ENCODE measurements at regions not wholly inside any gene's neighbourhood (a gene's known extent, or its start where the extent isn't known, plus 50 kb on each side); places are given as distances from the start of the nearest gene placed in this dataset.

- H3K4me1 ChIP-seq (replicated peaks in 1 of 2) = peaks cover 0 to 2% of the 10 kb centered on the region in 2 donors
- 35 to 96% (median 67%) methylated on average over 2 to 6 of the region's 6 CpGs; no CpG with 5 or more reads in 3 of the 10 experiments for WGBS, 10 experiments
- no peak overlapping the region for H3K4me3 ChIP-seq
- no peak overlapping the region for H3K27ac ChIP-seq
- ATAC-seq (replicated peaks in 6 of 8) = no peak
- in situ Hi-C loops (cut with MboI; ENCODE audit: low pct_unique_long_range_greater_than_20kb in 2 of 9, low sequenced_read_pairs in 9 of 9, unreplicated experiment in 9 of 9) = no loop called here
These were observed 567.0 kb downstream of the BNC2 start for GRCh38 chr9:16303506-16303905.

DNA sequence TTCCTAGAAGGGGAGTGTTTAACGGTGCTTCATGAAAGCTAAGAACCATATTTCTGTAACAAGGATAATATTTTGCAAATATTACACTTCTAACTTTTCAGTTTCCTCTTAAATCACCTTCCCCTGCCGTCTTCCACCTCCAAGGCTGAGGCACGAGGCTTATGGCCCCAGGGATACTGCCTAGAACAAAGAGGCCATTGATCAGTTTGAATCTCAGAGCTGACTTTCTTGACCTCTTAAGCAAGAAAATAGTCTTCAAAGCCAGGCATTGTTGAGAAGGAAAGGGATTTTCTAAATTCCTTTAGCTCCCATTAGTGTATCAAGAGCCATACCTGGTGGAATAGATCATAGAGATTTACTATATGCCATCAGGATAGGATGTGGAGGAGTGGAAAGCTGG is 566.2 kb downstream of the BNC2 start:
- H3K4me1 ChIP-seq (replicated peaks in 1 of 2) = peaks cover 0 to 10% of the 10 kb centered on the region in 2 donors
- ATAC-seq (replicated peaks in 6 of 8) = no peak
- WGBS, 10 experiments = 71 to 90% (median 81%) methylated on average over 1 to 3 of the region's 3 CpGs; no CpG with 5 or more reads in 3 of the 10 experiments
- in situ Hi-C loops (cut with MboI; ENCODE audit: low pct_unique_long_range_greater_than_20kb in 2 of 9, low sequenced_read_pairs in 9 of 9, unreplicated experiment in 9 of 9) = no loop called here
- no peak overlapping the region for H3K4me3 ChIP-seq
- no peak overlapping the region for H3K27ac ChIP-seq

DNA sequence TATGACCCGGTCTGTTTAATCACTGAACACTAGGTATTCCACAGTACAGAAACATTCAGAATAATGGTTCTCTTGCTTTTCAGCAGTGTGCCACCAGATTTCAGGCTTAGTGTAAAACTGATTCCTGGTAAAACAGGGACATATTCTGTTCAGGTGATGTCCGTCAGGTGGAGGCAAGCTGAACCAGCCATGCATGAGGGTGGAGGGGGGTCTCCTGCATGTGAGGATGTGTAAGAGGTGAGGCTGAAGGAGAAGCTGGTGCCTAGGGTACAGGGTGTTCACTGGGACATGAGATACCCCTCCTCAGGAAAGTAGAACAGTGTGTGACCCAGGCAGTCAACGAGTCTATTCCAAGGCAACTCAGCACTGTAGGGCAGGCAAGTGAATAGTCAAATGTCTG is 563.9 kb downstream of the BNC2 start:
- 75 to 100% (median 100%) methylated on average over 1 to 2 of the region's 3 CpGs; no CpG with 5 or more reads in 3 of the 10 experiments for WGBS, 10 experiments

GRCh38 chr9:16307626-16308195 is 562.8 kb downstream of the BNC2 start:
- Histone ChIP-seq H3K4me3 (no peak overlapping the region), H3K27ac (no peak overlapping the region), H3K4me1 (replicated peaks in 1 of 2) (peaks cover 6 to 26% of the 10 kb centered on the region in 2 donors)
- no peak for ATAC-seq (replicated peaks in 6 of 8)
- 93 to 100% (median 100%) methylated on average over 1 to 2 of the region's 2 CpGs; no CpG with 5 or more reads in 3 of the 10 experiments for WGBS, 10 experiments
- in situ Hi-C loops (cut with MboI; ENCODE audit: low pct_unique_long_range_greater_than_20kb in 2 of 9, low sequenced_read_pairs in 9 of 9, unreplicated experiment in 9 of 9) = no loop called here

More for the DNA sequence above, 563.9 kb downstream of the BNC2 start:
- H3K27ac ChIP-seq = no peak overlapping the region
- in situ Hi-C loops (cut with MboI; ENCODE audit: low pct_unique_long_range_greater_than_20kb in 2 of 9, low sequenced_read_pairs in 9 of 9, unreplicated experiment in 9 of 9) = no loop called here
- no peak for ATAC-seq (replicated peaks in 6 of 8)
- no peak overlapping the region for H3K4me3 ChIP-seq
- H3K4me1 ChIP-seq (replicated peaks in 1 of 2) = peaks cover 6 to 26% of the 10 kb centered on the region in 2 donors

GRCh38 chr9:16308645-16309044 is 561.8 kb downstream of the BNC2 start:
- H3K4me1 ChIP-seq (replicated peaks in 1 of 2) = peaks cover 6 to 23% of the 10 kb centered on the region in 2 donors
- WGBS, 10 experiments = 17 to 100% (median 84%) methylated on average over 1 to 5 of the region's 5 CpGs; no CpG with 5 or more reads in 2 of the 10 experiments
- no peak overlapping the region for H3K4me3 ChIP-seq
- no peak overlapping the region for H3K27ac ChIP-seq
- in situ Hi-C loops (cut with MboI; ENCODE audit: low pct_unique_long_range_greater_than_20kb in 2 of 9, low sequenced_read_pairs in 9 of 9, unreplicated experiment in 9 of 9) = no loop called here
- no peak for ATAC-seq (replicated peaks in 6 of 8)

- Histone ChIP-seq H3K27ac (no peak overlapping the region), H3K4me1 (replicated peaks in 1 of 2) (peaks cover 6 to 23% of the 10 kb centered on the region in 2 donors), H3K4me3 (no peak overlapping the region)
- no peak for ATAC-seq (replicated peaks in 6 of 8)
- in situ Hi-C loops (cut with MboI; ENCODE audit: low pct_unique_long_range_greater_than_20kb in 2 of 9, low sequenced_read_pairs in 9 of 9, unreplicated experiment in 9 of 9) = no loop called here
- 29 to 70% (median 57%) methylated on average over 2 to 5 of the region's 5 CpGs; no CpG with 5 or more reads in 3 of the 10 experiments for WGBS, 10 experiments
These were observed 561.4 kb downstream of the BNC2 start for GRCh38 chr9:16309082-16309468.

- Histone ChIP-seq H3K27ac (no peak overlapping the region), H3K4me3 (no peak overlapping the region), H3K4me1 (replicated peaks in 1 of 2) (peaks cover 6 to 23% of the 10 kb centered on the region in 2 donors)
- peak in 5 of 8 experiments; percentile 45 to 94 (median 73) for ATAC-seq (replicated peaks in 6 of 8)
- in situ Hi-C loops (cut with MboI; ENCODE audit: low pct_unique_long_range_greater_than_20kb in 2 of 9, low sequenced_read_pairs in 9 of 9, unreplicated experiment in 9 of 9) = no loop called here
- WGBS, 10 experiments = 12 to 91% (median 34%) methylated on average over 2 to 18 of the region's 24 CpGs; no CpG with 5 or more reads in 1 of the 10 experiments
These were observed 560.8 kb downstream of the BNC2 start for GRCh38 chr9:16309469-16310271.

DNA sequence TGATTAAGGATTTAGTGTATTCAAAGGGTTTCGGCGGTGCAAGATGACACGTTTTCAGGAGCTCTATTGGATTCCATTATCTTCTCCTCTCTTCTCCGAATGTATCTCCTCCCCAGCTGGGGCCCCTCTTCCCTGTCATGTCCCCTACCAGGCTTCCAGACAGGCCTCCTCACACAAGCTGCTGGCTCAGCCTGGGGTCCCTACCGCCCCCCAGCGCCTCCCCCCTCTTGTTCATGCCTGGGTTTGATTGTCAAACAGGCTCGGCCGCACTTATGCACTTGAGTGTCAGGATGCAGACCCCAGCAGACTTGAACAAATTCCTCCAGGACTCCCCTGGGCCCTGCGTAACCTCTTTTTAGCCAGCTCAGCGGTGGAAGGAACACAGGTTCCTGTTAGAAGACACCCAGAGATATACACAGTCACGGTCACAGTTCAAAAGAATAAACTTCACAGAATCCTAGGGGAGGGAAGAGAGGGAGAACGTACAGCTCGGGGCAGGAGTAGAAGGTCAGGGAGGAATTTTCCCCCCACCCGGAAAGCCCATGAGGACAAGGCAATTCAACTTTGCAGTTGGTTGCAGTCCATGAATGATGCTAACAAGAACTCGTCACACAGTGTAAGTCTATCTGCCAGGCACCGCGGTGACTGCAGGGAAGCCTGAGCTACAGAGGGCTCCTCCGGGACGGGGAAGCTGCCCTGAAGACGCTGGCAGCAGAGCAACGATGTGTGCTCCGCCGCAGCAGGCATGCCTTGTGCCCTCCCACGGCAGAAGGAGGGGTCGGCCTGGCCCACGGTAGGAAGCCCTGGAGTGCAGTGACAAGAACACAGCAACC is 560.0 kb downstream of the BNC2 start:
- Histone ChIP-seq H3K4me3 (no peak overlapping the region), H3K27ac (no peak overlapping the region), H3K4me1 (replicated peaks in 1 of 2) (peaks cover 6 to 23% of the 10 kb centered on the region in 2 donors)
- in situ Hi-C loops (cut with MboI; ENCODE audit: low pct_unique_long_range_greater_than_20kb in 2 of 9, low sequenced_read_pairs in 9 of 9, unreplicated experiment in 9 of 9) = no loop called here
- ATAC-seq (replicated peaks in 6 of 8) = peak in 3 of 8 experiments; percentile 5 to 40 (median 37)
- 25 to 100% (median 78%) methylated on average over 1 to 11 of the region's 26 CpGs; no CpG with 5 or more reads in 2 of the 10 experiments for WGBS, 10 experiments

DNA sequence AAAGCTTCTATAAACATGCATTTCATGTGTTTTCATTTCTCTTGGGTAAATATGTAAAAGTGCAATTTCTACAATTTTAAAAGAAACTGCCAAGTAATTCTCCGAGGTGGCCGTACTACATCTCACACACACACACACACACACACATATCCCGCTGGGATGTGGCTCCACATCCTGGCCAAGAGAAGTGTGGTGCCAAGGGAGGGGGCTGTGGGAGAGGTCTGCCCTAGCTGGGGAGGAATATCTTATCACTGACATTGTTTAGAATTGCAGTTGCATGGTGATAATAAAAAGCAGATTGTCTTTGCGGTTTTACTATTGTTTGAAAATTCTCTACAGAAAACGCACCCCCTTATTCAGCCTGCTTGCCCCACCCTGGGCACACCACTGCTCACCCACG is 558.4 kb downstream of the BNC2 start:
- H3K27ac ChIP-seq = no peak overlapping the region
- H3K4me1 ChIP-seq (replicated peaks in 1 of 2) = peaks cover 6 to 23% of the 10 kb centered on the region in 2 donors
- peak in 1 of 8 experiments; percentile 25 for ATAC-seq (replicated peaks in 6 of 8)
- no peak overlapping the region for H3K4me3 ChIP-seq
- in situ Hi-C loops (cut with MboI; ENCODE audit: low pct_unique_long_range_greater_than_20kb in 2 of 9, low sequenced_read_pairs in 9 of 9, unreplicated experiment in 9 of 9) = no loop called here
- WGBS, 10 experiments = 4 to 100% (median 80%) methylated on average over 1 to 5 of the region's 6 CpGs; no CpG with 5 or more reads in 1 of the 10 experiments

- Histone ChIP-seq H3K4me1 (replicated peaks in 1 of 2) (peaks cover 6 to 23% of the 10 kb centered on the region in 2 donors), H3K27ac (no peak overlapping the region), H3K4me3 (no peak overlapping the region)
- ATAC-seq (replicated peaks in 6 of 8) = no peak
- WGBS, 10 experiments = 70 to 100% (median 90%) methylated on average over 2 to 10 of the region's 10 CpGs; no CpG with 5 or more reads in 1 of the 10 experiments
- in situ Hi-C loops (cut with MboI; ENCODE audit: low pct_unique_long_range_greater_than_20kb in 2 of 9, low sequenced_read_pairs in 9 of 9, unreplicated experiment in 9 of 9) = no loop called here
These were observed 557.4 kb downstream of the BNC2 start for GRCh38 chr9:16312962-16313546.

DNA sequence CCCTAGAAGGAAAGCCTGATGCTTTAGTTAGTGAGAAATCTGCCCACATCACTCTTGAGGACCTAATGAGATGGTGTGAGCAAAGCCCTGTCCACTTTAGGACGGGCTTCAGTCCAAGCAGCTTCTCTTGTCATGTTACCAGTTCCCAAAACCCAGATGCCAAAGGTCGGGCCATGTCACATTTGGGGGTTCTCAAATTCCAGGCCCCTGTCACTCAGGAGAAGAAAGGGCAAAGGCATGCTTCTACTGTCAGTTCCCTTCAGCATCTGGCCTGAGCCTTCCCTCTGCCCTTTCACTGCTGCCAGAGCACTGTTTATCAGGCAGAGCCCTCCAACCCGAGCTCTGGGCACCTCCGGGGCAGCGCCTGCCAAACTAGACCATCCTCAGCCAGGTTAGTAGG is 556.0 kb downstream of the BNC2 start:
- no peak overlapping the region for H3K4me3 ChIP-seq
- no peak for ATAC-seq (replicated peaks in 6 of 8)
- in situ Hi-C loops (cut with MboI; ENCODE audit: low pct_unique_long_range_greater_than_20kb in 2 of 9, low sequenced_read_pairs in 9 of 9, unreplicated experiment in 9 of 9) = no loop called here
- WGBS, 10 experiments = 40 to 100% (median 82%) methylated on average over 1 to 4 of the region's 5 CpGs; no CpG with 5 or more reads in 3 of the 10 experiments
- H3K4me1 ChIP-seq (replicated peaks in 1 of 2) = peaks cover 6 to 16% of the 10 kb centered on the region in 2 donors
- no peak overlapping the region for H3K27ac ChIP-seq

- 40 to 100% (median 84%) methylated on average over 1 to 5 of the region's 6 CpGs; no CpG with 5 or more reads in 3 of the 10 experiments for WGBS, 10 experiments
- no peak overlapping the region for H3K27ac ChIP-seq
- peaks cover 0 to 4% of the 10 kb centered on the region in 2 donors for H3K4me1 ChIP-seq (replicated peaks in 1 of 2)
- no peak overlapping the region for H3K4me3 ChIP-seq
- in situ Hi-C loops (cut with MboI; ENCODE audit: low pct_unique_long_range_greater_than_20kb in 2 of 9, low sequenced_read_pairs in 9 of 9, unreplicated experiment in 9 of 9) = no loop called here
- ATAC-seq (replicated peaks in 6 of 8) = no peak
These were observed 554.8 kb downstream of the BNC2 start for GRCh38 chr9:16315720-16316119.

Measured in motor neuron (in vitro differentiated cells).